ENCODE measurements at regions not wholly inside any gene's neighbourhood (a gene's known extent, or its start where the extent isn't known, plus 50 kb on each side); places are given as distances from the start of the nearest gene placed in this dataset.

DNA sequence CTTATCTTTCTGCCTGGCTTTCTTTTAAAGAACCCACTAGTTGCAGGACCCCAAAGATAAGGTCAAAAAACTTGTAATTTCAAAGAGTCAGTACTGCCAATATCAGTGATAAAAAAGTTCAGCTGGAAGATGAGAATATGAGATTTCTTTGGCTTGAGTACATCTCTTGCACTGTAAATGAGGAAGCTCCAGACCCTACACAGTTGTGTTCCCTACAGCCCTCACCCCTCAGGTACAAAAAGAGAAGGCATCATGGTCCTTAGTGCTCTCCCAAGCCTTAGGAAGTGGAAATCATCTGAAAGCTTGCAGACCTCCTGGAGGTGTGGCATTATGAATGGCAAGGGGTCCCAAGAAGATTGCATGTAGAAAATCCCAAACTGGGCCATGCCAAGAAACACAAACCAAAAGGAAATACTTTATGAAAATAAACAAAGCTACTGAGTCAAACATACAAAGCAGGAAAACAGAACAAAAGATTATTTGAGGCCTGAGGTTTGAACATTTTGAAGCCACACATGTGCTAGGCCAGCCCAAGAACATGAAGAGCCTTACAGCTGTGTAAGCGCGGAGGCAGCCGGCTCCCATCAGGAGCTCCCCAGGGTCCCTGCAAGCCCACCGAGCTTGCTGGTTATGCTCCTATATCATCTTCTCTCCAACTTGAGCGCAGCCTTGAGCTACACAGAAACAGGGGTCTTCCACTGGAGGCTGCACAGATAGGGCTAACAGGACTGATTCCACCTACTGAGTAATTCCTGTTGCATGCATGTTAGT is 217.0 kb downstream of the OSR1 start (continued):
- TF ChIP-seq BHLHE40 (IDR thresholded peaks at IDR 0.05; ENCODE audit: low read depth, low read length) (no peak), CEBPB (IDR thresholded peaks at IDR 0.05; ENCODE audit: low read depth, low read length) (no peak)

GRCh38 chr2:19140463-19141208 is 217.8 kb downstream of the OSR1 start:
- peak overlapping the region; percentile 74 for H3K23ac ChIP-seq (ENCODE audit: low read depth, low read length)
- no peaks in the 10 kb centered on the region for H3K27me3 ChIP-seq (ENCODE audit: control insufficient read depth, insufficient read depth, low read length)
- peak overlapping the region; percentile 69 for H2AK5ac ChIP-seq (ENCODE audit: low read depth, low read length)
- H3K27ac ChIP-seq (ENCODE audit: insufficient read depth, low read length), result peak overlapping the region; percentile 80
- H3K9ac ChIP-seq (ENCODE audit: low read depth, low read length), result no peak overlapping the region
- no peaks in the 10 kb centered on the region for H4K20me1 ChIP-seq (ENCODE audit: insufficient read depth, low read length)
- peak overlapping the region; percentile 92 for H2BK20ac ChIP-seq (ENCODE audit: low read depth, low read length)
- no peaks in the 10 kb centered on the region for H3K79me1 ChIP-seq (ENCODE audit: low read depth in 1 of 2, low read length in 2 of 2)
- H3K4me2 ChIP-seq (ENCODE audit: low read depth, low read length), result no peak overlapping the region; the same call in 1 of the 2 replicates
- H2AK9ac ChIP-seq (replicated peaks; ENCODE audit: low read depth, low read length, poor library complexity), result peak overlapping the region; percentile 59
- intact Hi-C loops (cut with micrococcal nuclease) (loop anchor here (5.0 kb wide), 2 partner anchors 153 to 388 kb away; no protein-coding TSS in a partner anchor), dilution Hi-C loops (cut with HindIII; ENCODE audit: low sequenced_read_pairs, unreplicated experiment) (no loop called here), in situ Hi-C loops (cut with MboI; ENCODE audit: low sequenced_read_pairs) (no loop called here)
- peak overlapping the region; percentile 58 for H3K14ac ChIP-seq (replicated peaks; ENCODE audit: low read depth, low read length)
- peak overlapping the region; percentile 90 for H4K91ac ChIP-seq (ENCODE audit: insufficient read depth, low read depth, low read length)
- no TSS peak for BruUV-seq (replicated peaks)
- H3K4me3 ChIP-seq (ENCODE audit: insufficient read depth, low read depth, low read length), result no peak overlapping the region
- H3K36me3 ChIP-seq (ENCODE audit: control insufficient read depth, insufficient read depth, low read length), result no peaks in the 10 kb centered on the region
- H3K18ac ChIP-seq (ENCODE audit: low read depth, low read length), result peak overlapping the region; percentile 89
- H3K4me1 ChIP-seq (ENCODE audit: control insufficient read depth, insufficient read depth, low read length), result peaks cover 19% of the 10 kb centered on the region
- no CpG with 5 or more reads among the region's 3 CpGs for WGBS, 2 experiments (ENCODE audit: extremely low coverage in 2 of 2, insufficient read length in 1 of 2)
- ChIA-PET CTCF (interaction anchor here (0.6 to 1.2 kb wide), 2 partner anchors 220 to 752 kb away, joined by 3 to 5 read pairs; no protein-coding TSS in a partner anchor), POLR2A (ENCODE audit: unreplicated experiment) (interaction anchor here (0.6 kb wide), 1 partner anchor 207 kb away, joined by 5 read pairs; no protein-coding TSS in a partner anchor)
- ATAC-seq (ENCODE audit: low read depth), result peak; percentile 86
- H2AFZ ChIP-seq (replicated peaks; ENCODE audit: low read length, poor library complexity), result peak overlapping the region; percentile 1
- peak; percentile 95 for DNase-seq
- peak overlapping the region; percentile 95 for H2BK120ac ChIP-seq (ENCODE audit: low read depth, low read length)
- TF ChIP-seq POLR2A (IDR thresholded peaks at IDR 0.05; ENCODE audit: low read depth, low read length) (no peak), BHLHE40 (IDR thresholded peaks at IDR 0.05; ENCODE audit: low read depth, low read length) (peak; percentile 27; the same call in 1 of the 2 replicates), RFX5 (IDR thresholded peaks at IDR 0.05; ENCODE audit: low read depth, low read length) (no peak), SMC3 (IDR thresholded peaks at IDR 0.05; ENCODE audit: low read depth, low read length) (peak; percentile 9; the same call in 1 of the 2 replicates), MXI1 (IDR thresholded peaks at IDR 0.05; ENCODE audit: borderline replicate concordance, low read depth, low read length) (no peak), RCOR1 (IDR thresholded peaks at IDR 0.05; ENCODE audit: insufficient replicate concordance, low read length) (peak; percentile 58), CEBPB (IDR thresholded peaks at IDR 0.05; ENCODE audit: low read depth, low read length) (peak; percentile 80), MAZ (IDR thresholded peaks at IDR 0.05; ENCODE audit: borderline replicate concordance, low read depth, low read length) (peak; percentile 33; the same call in 1 of the 2 replicates), FOS (IDR thresholded peaks at IDR 0.05; ENCODE audit: low read depth, low read length) (peak; percentile 40)
- peak overlapping the region; percentile 69; the same call in 1 of the 2 replicates for H4K5ac ChIP-seq (ENCODE audit: low read depth, low read length)
- H3K9me1 ChIP-seq (ENCODE audit: insufficient read depth, low read length), result peaks cover 6% of the 10 kb centered on the region; the same call in 1 of the 2 replicates
- H3K4ac ChIP-seq (ENCODE audit: low read depth, low read length), result peak overlapping the region; percentile 93
- peak overlapping the region; percentile 88; the same call in 1 of the 2 replicates for H3K56ac ChIP-seq (ENCODE audit: extremely low read depth, insufficient read depth, low read length)
- peak overlapping the region; percentile 33 to 86 for H4K8ac ChIP-seq (ENCODE audit: low read depth in 2 of 2, low read length in 2 of 2)
- H2BK5ac ChIP-seq (ENCODE audit: low read depth, low read length, poor library complexity, severe bottlenecking), result peak overlapping the region; percentile 95
- H2BK15ac ChIP-seq (ENCODE audit: low read depth, low read length), result peak overlapping the region; percentile 57; the same call in 2 of the 3 replicates
- no peaks in the 10 kb centered on the region for H3K9me3 ChIP-seq (ENCODE audit: control insufficient read depth, insufficient read depth, low read length)

All from IMR-90 (cell line).